GM18861 (cell line): ENCODE measurements at regions not wholly inside any gene's neighbourhood (a gene's known extent, or its start where the extent isn't known, plus 50 kb on each side); places are given as distances from the start of the nearest gene placed in this dataset.
"Not testable (repeated sequence)": the region's sequence is repeated elsewhere in the genome, so short reads cannot be mapped to it uniquely, and the experiment has no call there.

Experiments used
- ATAC-seq: cut with Tn5 transposase; IDR thresholded peaks from one replicate; pipeline ENCODE4 v1.9.1; 2021; ENCODE audit not compliant: unreplicated experiment

- no peak for ATAC-seq
Measured at GRCh38 chr6:133787859-133788505, 100.9 kb upstream of the TCF21 start.

DNA sequence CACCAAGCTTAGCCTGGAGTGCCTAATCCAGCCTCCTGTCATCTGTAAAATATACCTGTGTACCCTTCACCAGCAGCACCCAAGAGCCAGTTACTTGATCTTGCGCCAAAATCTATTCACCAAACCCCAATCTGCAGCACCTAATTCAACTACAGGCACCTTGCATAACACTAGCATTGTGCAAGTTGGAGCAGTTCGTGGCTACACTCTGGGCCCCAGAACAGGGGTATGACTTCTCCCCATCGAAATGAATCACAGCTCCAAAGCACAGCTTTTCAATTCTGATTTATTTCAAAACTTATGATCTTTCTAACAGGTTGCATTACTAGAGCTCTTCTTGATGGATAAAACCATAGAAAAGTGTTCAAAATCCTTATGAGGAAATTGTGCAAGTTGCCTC, 100.4 kb upstream of the TCF21 start:
- ATAC-seq: no peak

DNA sequence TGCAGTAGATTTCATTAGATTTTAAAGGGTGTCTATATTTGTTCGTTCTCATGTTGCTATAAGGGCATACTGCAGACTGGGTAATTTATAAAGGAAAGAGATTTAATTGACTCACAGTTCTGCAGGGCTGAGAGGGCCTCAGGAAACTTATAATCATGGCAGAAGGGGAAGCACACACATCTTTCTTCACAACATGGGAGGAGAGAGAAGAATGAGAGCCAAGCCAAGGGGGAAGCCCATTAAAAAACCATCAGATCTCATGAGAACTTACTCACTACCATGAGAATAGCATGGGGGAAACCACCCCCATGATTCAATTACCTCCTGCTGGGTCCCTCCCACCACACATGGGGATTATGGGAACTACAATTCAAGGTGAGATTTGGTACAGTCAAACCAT, 99.5 kb upstream of the TCF21 start:
- not testable (repeated sequence) for ATAC-seq

GRCh38 chr6:133790756-133791155, 98.2 kb upstream of the TCF21 start:
- not testable (repeated sequence) for ATAC-seq

DNA sequence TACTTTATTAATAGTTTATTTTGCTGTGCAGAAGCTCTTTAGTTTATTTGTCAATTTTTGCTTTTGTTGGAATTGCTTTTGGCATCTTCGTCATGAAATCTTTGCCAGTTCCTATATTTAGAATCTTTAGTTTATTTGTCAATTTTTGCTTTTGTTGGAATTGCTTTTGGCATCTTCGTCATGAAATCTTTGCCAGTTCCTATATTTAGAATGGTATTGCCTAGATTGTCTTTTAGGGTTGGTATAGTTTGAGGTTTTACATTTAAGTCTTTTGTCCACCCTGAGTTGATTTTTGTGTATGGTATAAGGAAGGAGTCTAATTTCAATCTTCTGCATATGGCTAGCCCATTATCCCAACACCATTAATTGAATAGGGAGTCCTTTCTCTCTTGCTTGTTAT, 93.9 kb upstream of the TCF21 start:
- ATAC-seq: not testable (repeated sequence)

DNA sequence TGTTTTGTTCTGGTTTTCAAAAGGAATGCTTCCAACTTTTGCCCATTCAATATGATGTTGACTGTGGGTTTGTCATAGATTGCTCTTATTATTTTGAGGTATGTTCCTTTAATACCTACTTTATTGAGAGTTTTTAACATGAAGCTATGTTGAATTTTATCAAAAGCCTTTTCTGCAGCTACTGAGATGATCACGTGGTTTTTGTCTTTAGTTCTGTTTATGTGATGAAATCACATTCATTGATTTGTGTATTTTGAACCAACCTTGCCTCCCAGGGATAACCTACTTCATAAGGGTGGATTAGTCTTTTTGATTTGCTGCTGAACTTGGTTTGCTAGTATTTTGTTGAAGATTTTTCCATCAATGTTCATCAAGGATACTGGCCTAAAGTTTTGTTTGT, 92.7 kb upstream of the TCF21 start:
- no peak for ATAC-seq

- ATAC-seq: no peak
Measured at GRCh38 chr6:133799043-133799442, 89.9 kb upstream of the TCF21 start.

DNA sequence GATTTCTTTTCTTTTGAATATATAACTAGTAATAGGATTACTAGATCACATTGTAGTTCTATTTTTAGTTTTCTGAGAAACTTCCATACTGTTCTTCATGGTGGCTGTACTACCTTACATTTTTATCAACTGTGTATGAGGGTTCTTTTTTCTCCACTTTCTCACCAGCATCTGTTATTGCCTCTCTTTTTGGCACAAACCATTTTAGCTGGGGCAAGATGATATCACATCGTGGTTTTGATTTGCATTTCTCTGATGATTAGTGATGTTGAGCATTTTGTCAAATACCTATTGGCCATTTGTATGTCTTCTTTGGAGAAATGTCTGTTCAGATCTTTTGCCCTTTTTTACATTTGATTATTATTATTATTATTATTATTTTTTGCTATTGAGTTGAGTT, 86.1 kb upstream of the TCF21 start:
- ATAC-seq: no peak

DNA sequence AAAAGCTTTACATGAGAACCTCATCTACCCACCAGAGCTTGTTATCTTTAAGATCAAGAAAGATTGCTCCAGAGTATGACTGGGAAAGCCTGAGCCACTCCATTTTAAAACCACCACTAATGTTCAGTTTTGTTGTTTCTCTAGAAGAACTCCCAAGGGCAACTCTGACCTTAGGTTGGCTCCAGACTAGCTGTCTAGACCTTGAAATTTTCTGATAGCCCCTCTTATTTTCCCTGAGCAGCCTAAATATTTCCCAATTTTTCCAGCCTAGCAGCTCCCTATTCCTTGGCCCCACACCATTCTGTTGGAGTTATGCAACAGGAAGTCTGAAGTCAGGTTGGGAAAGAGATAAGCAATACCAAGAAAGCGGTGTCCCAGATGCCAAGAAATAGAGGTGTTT, 84.6 kb upstream of the TCF21 start:
- ATAC-seq: no peak

DNA sequence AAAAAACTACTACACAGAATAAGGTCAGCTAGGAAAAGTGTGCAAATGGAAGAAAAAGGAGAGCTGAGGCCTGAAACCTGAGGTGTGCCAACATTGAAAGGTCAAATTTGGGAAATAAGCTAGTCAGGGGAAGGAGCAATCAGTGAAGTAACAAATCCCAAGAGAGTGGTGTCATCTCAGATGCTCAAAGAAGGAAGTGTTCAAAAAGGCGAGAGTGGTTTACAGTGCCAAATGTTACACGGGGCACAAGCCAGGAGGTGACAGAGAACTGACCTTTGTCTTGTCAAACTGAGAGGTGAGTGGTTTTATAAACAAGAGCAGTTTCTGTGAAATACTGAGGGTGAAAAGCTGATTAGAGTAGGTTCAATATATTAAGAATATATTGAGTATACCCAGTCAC, 83.0 kb upstream of the TCF21 start:
- peak; percentile 78 for ATAC-seq

DNA sequence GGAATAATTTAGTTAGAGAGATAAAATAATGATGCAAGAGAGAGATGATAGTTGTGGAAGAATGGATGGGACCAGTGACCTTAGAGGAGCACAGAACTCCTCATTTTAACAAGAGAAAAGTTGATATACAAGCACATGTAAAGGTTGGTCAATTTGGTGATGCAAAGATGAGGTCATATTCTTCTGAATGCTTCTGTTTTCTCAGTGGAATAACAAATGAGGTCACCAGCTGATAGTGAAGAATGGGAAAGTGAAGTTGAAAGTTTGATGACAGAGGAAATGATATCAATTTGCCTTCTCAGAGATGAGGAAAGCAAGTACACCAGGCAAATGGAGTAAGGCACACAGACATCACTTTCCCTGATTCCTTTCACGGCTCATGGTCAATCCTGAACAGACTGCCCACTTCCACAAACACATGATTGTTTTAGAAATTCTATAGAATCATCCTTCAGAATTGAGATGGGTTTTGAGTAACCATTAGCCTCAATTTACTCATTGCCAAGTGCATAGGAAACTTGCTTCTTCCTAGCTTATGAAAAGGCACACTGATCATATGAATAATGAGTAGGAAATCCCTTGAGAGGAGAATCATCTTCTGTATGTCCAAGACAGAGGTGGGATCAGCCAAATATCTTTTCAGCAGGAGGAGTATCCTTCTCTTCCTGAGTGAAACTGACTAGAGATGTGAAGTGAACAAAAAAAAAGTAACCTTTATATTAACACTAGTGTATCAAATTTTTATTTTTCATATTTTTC, 82.4 kb upstream of the TCF21 start:
- no peak for ATAC-seq

GRCh38 chr6:133807501-133807900, 81.4 kb upstream of the TCF21 start:
- ATAC-seq: no peak

DNA sequence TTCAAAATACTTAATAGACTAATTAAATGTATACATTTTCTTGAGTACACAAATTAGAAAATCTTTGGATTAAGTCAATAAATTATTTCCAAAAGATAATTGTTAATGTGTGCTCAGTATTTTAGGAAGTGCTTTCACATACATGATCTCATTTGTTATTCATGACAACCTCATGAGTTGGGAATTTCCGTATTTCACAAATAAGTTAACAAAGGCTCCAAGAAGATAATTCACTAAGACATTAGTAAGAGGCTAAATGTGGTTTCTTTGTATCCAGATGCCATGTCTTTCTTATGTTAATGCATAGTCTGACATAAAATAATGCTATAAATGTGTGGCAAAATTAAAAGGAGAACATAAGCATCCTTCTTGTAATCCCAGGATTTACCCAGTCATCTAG, 79.5 kb upstream of the TCF21 start:
- ATAC-seq: no peak

DNA sequence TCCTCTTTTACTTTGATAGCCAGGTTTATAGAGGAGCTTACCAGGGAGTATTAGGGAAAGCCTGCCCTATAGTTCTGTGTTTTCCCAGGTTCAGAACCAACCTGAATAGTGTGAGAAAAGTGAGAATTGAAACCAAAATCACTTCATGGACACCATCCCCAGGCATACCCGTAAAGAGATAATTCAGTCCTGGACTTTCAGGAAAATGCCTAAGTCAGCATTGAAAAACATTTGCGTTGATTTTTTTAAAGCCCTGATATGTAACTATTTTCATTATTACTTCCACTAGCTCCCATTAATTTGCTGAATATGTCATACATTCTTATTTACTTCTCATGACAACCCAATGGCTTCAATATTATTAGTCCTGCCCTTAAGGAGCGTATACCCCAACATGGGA, 77.4 kb upstream of the TCF21 start:
- ATAC-seq: no peak

DNA sequence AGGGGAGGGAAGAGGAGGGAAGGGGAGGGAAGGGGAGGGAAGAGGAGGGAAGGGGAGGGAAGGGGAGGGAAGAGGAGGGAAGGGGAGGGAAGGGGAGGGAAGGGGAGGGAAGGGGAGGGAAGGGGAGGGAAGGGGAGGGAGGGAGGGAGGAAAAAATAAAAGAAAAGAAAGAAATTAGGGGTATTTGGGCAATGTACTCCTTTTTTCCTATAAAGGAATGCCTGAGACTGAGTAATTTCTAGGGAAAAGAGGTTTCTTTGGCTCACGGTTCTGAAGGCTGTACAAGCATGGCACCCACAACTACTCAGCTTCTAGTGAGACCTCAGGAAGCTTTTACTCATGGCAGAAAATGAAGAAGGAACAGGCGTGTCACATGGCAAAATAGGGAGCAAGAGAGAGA, 76.5 kb upstream of the TCF21 start:
- ATAC-seq: not testable (repeated sequence)

DNA sequence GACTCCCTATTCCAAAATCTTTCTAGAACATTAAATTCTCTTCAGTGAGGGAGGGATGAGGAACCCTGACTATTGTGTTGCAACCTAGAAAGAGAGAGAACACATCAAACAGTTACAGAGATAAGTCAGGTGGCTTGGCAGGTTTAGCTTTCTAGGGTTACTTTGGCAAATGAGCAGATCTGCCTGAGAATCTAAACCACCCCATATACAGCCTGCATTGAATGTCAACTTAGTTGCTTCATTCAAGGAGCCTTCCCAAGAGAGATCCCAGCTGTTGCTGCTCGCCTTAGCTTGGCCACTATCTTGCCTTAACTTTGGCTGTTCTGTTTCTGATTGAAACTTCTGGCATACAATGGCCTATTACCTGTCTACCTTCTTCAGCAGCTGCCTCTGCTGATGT, 74.7 kb upstream of the TCF21 start:
- ATAC-seq: no peak

DNA sequence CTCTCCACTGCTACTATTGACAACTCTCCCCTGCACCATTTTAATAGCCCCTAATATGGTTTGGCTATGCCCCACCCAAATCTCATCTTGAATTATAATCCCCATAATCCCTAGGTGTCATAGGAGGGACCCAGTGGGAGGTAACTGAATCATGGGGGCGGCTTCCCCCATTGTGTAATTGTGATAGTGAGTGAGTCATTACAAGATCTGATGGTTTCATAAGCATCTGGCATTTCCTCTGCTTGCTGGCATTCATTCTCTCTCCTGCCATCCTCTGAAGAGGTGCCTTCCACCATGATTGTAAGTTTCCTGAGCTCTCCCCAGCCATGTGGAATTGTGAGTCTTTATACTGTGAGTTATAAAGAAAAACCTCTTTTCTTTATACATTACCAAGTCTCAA, 74.1 kb upstream of the TCF21 start:
- no peak for ATAC-seq

DNA sequence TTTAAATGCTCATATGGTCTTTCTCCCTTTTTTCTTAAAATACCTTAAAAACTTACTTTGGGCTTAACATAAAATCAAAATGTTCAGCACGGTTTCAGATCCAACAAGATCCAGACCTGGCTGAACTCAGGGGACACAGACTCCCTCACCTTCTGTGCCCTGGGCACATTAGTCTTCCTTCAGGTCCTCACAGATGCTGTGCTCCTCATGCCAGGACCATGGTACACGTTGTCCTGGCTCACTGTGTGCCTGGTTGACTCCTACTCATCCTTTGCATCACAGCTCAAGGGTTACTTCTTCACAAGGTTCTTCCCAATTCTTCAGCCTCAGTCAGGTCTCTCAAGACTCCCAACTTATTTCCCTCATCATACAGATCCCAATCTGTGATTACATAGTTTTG, 73.6 kb upstream of the TCF21 start:
- ATAC-seq: no peak

- no peak for ATAC-seq
Measured at GRCh38 chr6:133816171-133816570, 72.7 kb upstream of the TCF21 start.

DNA sequence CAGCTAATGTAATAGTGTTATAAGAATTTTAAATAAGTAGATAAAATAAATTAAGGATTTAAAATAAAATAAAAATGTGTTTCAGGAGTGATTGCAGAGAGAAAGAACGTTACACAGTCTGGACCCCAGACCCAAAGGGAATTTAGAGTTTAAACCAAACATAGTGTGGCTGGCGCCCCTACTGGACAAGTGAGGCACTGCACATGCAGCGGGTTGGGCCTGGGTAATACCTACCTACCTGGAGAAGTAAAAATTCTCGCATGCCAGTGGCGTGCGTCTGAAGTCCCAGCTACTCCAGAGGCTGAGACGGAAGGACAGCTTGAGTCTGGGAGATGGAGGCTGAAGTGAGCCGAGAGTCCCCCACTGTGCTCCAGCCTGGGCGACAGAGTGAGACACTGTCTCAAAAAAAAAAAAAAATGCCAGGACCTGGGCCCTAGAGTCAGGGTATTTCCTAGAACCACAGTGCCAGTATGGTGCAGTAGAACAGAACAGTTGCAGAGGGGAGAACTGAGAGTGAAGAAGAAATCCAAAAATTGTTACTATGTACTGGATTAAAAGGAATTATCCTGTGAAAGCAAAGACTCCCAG, 71.4 kb upstream of the TCF21 start:
- no peak for ATAC-seq

DNA sequence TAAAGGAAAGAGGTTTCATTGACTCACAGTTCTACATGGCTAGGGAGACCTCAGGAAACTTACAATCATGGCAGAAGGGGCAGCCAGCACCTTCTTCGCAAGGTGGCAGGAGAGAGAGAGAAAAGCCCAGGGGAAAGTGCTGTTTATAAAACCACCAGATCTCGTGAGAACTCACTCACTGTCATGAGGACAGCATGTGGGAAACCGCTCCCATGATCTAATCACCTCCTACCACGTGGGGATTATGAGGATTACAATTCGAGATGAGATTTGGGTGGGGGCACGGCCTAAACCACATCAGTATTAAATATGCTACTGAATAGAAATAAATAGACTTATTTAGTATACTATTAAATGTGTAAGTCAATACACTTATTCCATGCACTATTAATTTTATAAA, 70.6 kb upstream of the TCF21 start:
- no peak for ATAC-seq

DNA sequence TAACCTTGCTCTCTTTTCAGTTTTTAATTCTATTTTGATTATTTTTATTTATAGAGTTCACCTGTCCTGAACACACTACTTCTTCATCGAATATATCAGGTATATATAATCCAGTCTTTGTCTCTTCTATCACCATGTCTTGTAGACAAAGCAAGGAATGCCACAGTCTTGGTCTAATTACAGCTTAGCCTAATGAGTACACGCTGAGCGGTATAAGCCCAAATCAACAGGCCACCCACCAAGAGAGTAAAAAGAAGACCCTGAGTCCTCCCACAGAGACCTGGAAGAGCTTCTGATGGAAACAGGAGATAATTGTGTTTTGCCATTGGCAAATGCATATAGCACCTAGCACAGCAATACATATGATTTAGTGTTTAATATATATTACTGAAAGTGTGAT, 68.7 kb upstream of the TCF21 start:
- ATAC-seq: no peak

GRCh38 chr6:133827766-133828165, 61.1 kb upstream of the TCF21 start:
- no peak for ATAC-seq
